ENCODE measurements at regions not wholly inside any gene's neighbourhood (a gene's known extent, or its start where the extent isn't known, plus 50 kb on each side); places are given as distances from the start of the nearest gene placed in this dataset.

DNA sequence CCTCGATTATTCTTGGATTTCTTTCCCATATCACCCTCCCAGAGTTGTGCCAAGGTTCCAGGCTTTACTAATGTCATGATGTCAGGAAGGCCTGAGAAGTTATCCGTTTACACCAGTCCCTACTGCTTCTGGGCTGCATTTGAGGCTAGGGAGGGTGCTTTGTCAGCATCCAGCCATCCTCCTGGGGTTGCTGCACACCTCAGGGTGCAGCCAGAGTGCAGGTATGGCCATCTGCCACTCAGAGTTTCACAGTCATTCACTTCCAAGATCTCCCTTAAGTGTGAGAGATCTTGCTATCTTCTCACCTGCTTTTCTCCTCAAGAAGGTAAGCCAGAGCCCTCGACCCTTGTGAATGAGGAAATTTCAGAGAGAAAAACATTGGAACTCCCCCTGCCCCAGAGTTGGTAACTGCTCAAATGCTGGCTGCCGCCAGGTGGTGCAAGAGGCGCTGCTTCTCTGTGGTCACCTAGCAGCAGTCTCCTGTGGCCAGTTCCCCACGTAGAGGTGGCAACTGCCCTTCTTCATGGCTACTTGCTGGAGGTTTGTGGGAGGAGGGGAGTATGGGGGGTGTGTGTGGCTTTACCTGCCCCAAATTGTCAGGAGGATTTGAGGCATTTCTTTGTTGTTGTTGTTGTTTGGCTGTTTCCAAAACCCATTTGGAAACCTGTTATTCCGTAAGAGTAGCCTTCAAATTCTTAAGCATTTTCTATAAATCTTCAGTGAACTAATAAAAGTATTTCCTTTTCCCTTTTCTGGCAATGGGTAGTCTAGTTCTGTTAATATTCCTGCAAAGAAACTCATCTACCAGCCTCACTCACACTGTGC lies 259.6 kb upstream of the DMRT1 start:
- no peak overlapping the region for H3K27ac ChIP-seq (ENCODE audit: low read depth, low read length)
- DNase-seq (ENCODE audit: insufficient read length, low spot score, missing footprints), result no peak
- no peaks in the 10 kb centered on the region for H3K4me1 ChIP-seq (ENCODE audit: insufficient read depth, low read length)
- no peak overlapping the region for H3K4me2 ChIP-seq (ENCODE audit: insufficient read depth, low read length)
- H4K20me1 ChIP-seq (ENCODE audit: insufficient read depth, low read length), result no peaks in the 10 kb centered on the region
- H3K9me3 ChIP-seq (ENCODE audit: low read depth, low read length), result no peaks in the 10 kb centered on the region
- TF ChIP-seq, protein P1, sequence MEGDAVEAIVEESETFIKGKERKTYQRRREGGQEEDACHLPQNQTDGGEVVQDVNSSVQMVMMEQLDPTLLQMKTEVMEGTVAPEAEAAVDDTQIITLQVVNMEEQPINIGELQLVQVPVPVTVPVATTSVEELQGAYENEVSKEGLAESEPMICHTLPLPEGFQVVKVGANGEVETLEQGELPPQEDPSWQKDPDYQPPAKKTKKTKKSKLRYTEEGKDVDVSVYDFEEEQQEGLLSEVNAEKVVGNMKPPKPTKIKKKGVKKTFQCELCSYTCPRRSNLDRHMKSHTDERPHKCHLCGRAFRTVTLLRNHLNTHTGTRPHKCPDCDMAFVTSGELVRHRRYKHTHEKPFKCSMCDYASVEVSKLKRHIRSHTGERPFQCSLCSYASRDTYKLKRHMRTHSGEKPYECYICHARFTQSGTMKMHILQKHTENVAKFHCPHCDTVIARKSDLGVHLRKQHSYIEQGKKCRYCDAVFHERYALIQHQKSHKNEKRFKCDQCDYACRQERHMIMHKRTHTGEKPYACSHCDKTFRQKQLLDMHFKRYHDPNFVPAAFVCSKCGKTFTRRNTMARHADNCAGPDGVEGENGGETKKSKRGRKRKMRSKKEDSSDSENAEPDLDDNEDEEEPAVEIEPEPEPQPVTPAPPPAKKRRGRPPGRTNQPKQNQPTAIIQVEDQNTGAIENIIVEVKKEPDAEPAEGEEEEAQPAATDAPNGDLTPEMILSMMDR (IDR thresholded peaks at IDR 0.05; ENCODE audit: extremely low read depth, low read depth, low read length), result peak; percentile 47
- H2AFZ ChIP-seq (ENCODE audit: low read length), result no peak overlapping the region
- H3K27me3 ChIP-seq (ENCODE audit: insufficient read depth, low read length), result no peaks in the 10 kb centered on the region
- H3K4me3 ChIP-seq (ENCODE audit: insufficient read depth, low read length), result no peak overlapping the region
- H3K36me3 ChIP-seq (ENCODE audit: insufficient read depth, low read length), result no peaks in the 10 kb centered on the region
- no peaks in the 10 kb centered on the region for H3K79me2 ChIP-seq (ENCODE audit: insufficient read depth, low read length)

DNA sequence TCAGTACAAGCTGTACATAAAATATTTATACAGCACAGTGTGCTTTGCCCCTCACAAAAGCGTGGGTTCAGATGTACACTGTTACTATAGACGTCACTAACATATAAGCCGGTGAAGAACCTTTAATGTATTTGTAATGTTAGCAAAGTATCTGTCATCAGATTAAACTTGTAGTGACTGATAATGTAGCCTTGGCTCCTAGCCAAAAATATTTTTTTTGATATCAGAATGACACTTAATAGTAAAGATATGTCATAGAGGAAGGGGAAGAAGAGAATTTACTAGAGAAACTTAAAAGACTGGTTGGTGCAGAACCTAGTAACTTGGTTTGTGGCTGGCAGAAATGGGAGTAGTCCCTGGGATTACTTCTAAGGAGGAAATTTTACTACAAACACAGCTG lies 258.7 kb upstream of the DMRT1 start:
- Histone ChIP-seq H2AFZ (ENCODE audit: low read length) (no peak overlapping the region), H3K4me1 (ENCODE audit: insufficient read depth, low read length) (no peaks in the 10 kb centered on the region)

DNA sequence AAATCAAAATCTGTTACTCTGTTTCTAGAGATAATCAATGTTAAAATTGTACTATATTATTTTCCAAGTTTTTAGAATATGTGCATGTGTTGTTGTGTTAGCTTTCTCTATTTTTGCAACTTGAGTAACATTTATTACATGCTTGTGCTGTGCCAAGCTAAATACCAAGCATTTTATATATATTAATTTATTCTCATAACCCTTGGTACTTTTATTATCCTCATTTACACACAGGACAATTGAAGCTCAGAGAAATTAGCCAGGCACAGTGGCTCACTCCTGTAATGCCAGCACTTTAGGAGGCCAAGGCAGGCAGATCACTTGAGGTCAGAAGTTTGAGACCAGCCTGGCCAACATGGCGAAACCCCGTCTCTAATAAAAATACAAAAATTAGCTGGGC lies 254.0 kb upstream of the DMRT1 start:
- TF ChIP-seq, protein P1 (IDR thresholded peaks at IDR 0.05; ENCODE audit: extremely low read depth, low read depth, low read length), result no peak
- Histone ChIP-seq H3K27ac (ENCODE audit: low read depth, low read length) (no peak overlapping the region), H3K4me1 (ENCODE audit: insufficient read depth, low read length) (no peaks in the 10 kb centered on the region), H3K9me3 (ENCODE audit: low read depth, low read length) (no peaks in the 10 kb centered on the region), H3K79me2 (ENCODE audit: insufficient read depth, low read length) (no peaks in the 10 kb centered on the region), H3K36me3 (ENCODE audit: insufficient read depth, low read length) (no peaks in the 10 kb centered on the region), H3K27me3 (ENCODE audit: insufficient read depth, low read length) (no peaks in the 10 kb centered on the region), H3K4me2 (ENCODE audit: insufficient read depth, low read length) (no peak overlapping the region), H4K20me1 (ENCODE audit: insufficient read depth, low read length) (no peaks in the 10 kb centered on the region), H2AFZ (ENCODE audit: low read length) (no peak overlapping the region), H3K4me3 (ENCODE audit: insufficient read depth, low read length) (no peak overlapping the region)
- DNase-seq (ENCODE audit: insufficient read length, low spot score, missing footprints), result no peak

More for the DNA sequence above, 258.7 kb upstream of the DMRT1 start:
- no peaks in the 10 kb centered on the region for H3K79me2 ChIP-seq (ENCODE audit: insufficient read depth, low read length)
- DNase-seq (ENCODE audit: insufficient read length, low spot score, missing footprints), result no peak
- no peaks in the 10 kb centered on the region for H3K9me3 ChIP-seq (ENCODE audit: low read depth, low read length)
- no peaks in the 10 kb centered on the region for H3K27me3 ChIP-seq (ENCODE audit: insufficient read depth, low read length)
- no peaks in the 10 kb centered on the region for H4K20me1 ChIP-seq (ENCODE audit: insufficient read depth, low read length)
- no peak overlapping the region for H3K4me3 ChIP-seq (ENCODE audit: insufficient read depth, low read length)
- no peaks in the 10 kb centered on the region for H3K36me3 ChIP-seq (ENCODE audit: insufficient read depth, low read length)
- TF ChIP-seq, protein P1 (IDR thresholded peaks at IDR 0.05; ENCODE audit: extremely low read depth, low read depth, low read length), result no peak
- no peak overlapping the region for H3K27ac ChIP-seq (ENCODE audit: low read depth, low read length)
- no peak overlapping the region for H3K4me2 ChIP-seq (ENCODE audit: insufficient read depth, low read length)

DNA sequence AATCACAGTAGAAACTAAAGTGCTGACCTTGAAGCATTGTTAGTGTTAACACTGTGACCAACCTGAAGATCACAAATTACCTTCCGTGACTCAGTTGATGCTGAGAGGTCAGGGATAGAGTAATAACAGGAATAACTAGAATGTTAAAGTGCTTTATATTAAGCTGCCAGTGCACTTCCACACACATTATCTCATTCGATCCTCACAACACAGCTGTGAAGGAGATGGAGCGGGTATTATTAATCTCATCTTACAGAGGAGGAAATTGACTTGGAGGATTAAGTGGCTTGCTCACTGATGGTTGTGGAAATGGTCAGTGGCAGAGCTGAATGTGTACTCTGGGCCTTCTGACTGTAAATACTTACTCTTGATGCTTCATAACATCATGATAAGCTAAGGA lies 252.5 kb upstream of the DMRT1 start:
- no peak overlapping the region for H3K4me2 ChIP-seq (ENCODE audit: insufficient read depth, low read length)
- no peaks in the 10 kb centered on the region for H4K20me1 ChIP-seq (ENCODE audit: insufficient read depth, low read length)
- H3K4me1 ChIP-seq (ENCODE audit: insufficient read depth, low read length), result no peaks in the 10 kb centered on the region
- H3K79me2 ChIP-seq (ENCODE audit: insufficient read depth, low read length), result no peaks in the 10 kb centered on the region
- no peak overlapping the region for H3K27ac ChIP-seq (ENCODE audit: low read depth, low read length)
- H3K4me3 ChIP-seq (ENCODE audit: insufficient read depth, low read length), result no peak overlapping the region
- H2AFZ ChIP-seq (ENCODE audit: low read length), result no peak overlapping the region
- no peaks in the 10 kb centered on the region for H3K9me3 ChIP-seq (ENCODE audit: low read depth, low read length)
- no peaks in the 10 kb centered on the region for H3K36me3 ChIP-seq (ENCODE audit: insufficient read depth, low read length)
- TF ChIP-seq, protein P1 (IDR thresholded peaks at IDR 0.05; ENCODE audit: extremely low read depth, low read depth, low read length), result no peak
- DNase-seq (ENCODE audit: insufficient read length, low spot score, missing footprints), result no peak
- H3K27me3 ChIP-seq (ENCODE audit: insufficient read depth, low read length), result no peaks in the 10 kb centered on the region
